NB4 (cell line): ENCODE measurements at regions not wholly inside any gene's neighbourhood (a gene's known extent, or its start where the extent isn't known, plus 50 kb on each side); places are given as distances from the start of the nearest gene placed in this dataset.

Experiments
- CTCF ChIP-seq: IDR thresholded peaks from one replicate; pipeline ENCODE4 v1.5.1; 2012; ENCODE audit warnings: low read depth, low read length
- MYC ChIP-seq: IDR thresholded peaks from 2 replicates; pipeline ENCODE4 v1.6.1; 2011; ENCODE audit warnings: low read depth, low read length
- POLR2A ChIP-seq: IDR thresholded peaks from 2 replicates; pipeline ENCODE4 v1.6.1; 2011; ENCODE audit warnings: mild to moderate bottlenecking; ENCODE audit not compliant: insufficient read length; ENCODE audit errors: extremely low read depth

- TF ChIP-seq POLR2A, result no peak
- no peak for TF ChIP-seq CTCF
- TF ChIP-seq MYC, result no peak
Measured at GRCh38 chr2:195575879-195576401, 81.1 kb upstream of the SLC39A10 start.
